A673 (cell line): ENCODE measurements at regions not wholly inside any gene's neighbourhood (a gene's known extent, or its start where the extent isn't known, plus 50 kb on each side); places are given as distances from the start of the nearest gene placed in this dataset.

ENCODE experiments used
- EZH2 ChIP-seq: fragments of 200-600 bp; sonication (generic); IDR thresholded peaks from 2 replicates; pipeline ENCODE4 v1.6.1; 2017; ENCODE audit warnings: borderline replicate concordance, low read depth, mild to moderate bottlenecking, mixed read lengths, antibody characterized with exemption, low read length; ENCODE audit not compliant: poor library complexity, severe bottlenecking
- TF ChIP-seq, protein P1 (sequence below): fragments of 300-800, 200-600 bp; sonication (generic); conservative IDR thresholded peaks from 2 replicates; pipeline ENCODE4 v1.5.1; 2017; ENCODE audit warnings: low read depth, mild to moderate bottlenecking, antibody characterized with exemption, low read length, moderate library complexity, mixed read lengths

DNA sequence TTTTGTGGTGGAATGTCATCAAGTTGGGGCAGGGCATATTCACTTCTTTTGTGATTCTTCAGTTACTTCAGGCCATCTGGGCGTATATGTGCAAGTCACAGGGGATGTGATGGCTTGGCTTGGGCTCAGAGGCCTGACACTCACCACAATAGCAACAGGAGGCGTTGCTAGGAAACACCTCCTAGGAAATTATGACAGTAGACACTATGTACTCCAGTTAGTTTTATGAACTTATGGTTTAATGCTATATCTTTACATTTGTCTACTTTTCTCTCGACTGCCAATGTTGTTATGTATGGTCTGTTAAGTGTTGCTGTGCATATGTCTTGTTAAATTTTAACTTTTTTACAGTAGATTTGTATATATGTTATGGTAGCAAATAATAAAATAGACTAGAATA is 788.7 kb upstream of the GOT2 start:
- no peak for TF ChIP-seq EZH2
- TF ChIP-seq, protein P1, sequence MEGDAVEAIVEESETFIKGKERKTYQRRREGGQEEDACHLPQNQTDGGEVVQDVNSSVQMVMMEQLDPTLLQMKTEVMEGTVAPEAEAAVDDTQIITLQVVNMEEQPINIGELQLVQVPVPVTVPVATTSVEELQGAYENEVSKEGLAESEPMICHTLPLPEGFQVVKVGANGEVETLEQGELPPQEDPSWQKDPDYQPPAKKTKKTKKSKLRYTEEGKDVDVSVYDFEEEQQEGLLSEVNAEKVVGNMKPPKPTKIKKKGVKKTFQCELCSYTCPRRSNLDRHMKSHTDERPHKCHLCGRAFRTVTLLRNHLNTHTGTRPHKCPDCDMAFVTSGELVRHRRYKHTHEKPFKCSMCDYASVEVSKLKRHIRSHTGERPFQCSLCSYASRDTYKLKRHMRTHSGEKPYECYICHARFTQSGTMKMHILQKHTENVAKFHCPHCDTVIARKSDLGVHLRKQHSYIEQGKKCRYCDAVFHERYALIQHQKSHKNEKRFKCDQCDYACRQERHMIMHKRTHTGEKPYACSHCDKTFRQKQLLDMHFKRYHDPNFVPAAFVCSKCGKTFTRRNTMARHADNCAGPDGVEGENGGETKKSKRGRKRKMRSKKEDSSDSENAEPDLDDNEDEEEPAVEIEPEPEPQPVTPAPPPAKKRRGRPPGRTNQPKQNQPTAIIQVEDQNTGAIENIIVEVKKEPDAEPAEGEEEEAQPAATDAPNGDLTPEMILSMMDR = no peak
